KMS-11 (cell line): ENCODE measurements at regions not wholly inside any gene's neighbourhood (a gene's known extent, or its start where the extent isn't known, plus 50 kb on each side); places are given as distances from the start of the nearest gene placed in this dataset.

Experiments
- H2AFZ ChIP-seq: fragments of 200-600 bp; sonication (generic); 2 replicates; pipeline ENCODE4 v1.6.1; 2016; ENCODE audit warnings: antibody characterized with exemption, mixed run types, low read depth
- H3K27ac ChIP-seq: fragments of 200-600 bp; sonication (generic); 2 replicates; pipeline ENCODE4 v1.6.1; 2016; ENCODE audit warnings: mild to moderate bottlenecking, mixed run types
- H3K27me3 ChIP-seq: fragments of 200-600 bp; sonication (generic); 2 replicates; pipeline ENCODE4 v1.6.1; 2017; ENCODE audit warnings: mild to moderate bottlenecking, low read depth, mixed run types, moderate library complexity; ENCODE audit not compliant: insufficient read depth
- H3K36me3 ChIP-seq: fragments of 200-600 bp; sonication (generic); 2 replicates; pipeline ENCODE4 v1.6.1; 2017; ENCODE audit warnings: mild to moderate bottlenecking, mixed run types; ENCODE audit not compliant: insufficient read depth
- H3K4me1 ChIP-seq: fragments of 200-600 bp; sonication (generic); 2 replicates; pipeline ENCODE4 v1.6.1; 2016; ENCODE audit warnings: mild to moderate bottlenecking, low read depth, mixed run types; ENCODE audit not compliant: poor library complexity, severe bottlenecking
- H3K4me2 ChIP-seq: fragments of 200-600 bp; sonication (generic); 2 replicates; pipeline ENCODE4 v1.7.0; 2016; ENCODE audit warnings: mild to moderate bottlenecking, mixed run types
- H3K4me3 ChIP-seq: fragments of 200-600 bp; sonication (generic); IDR thresholded peaks from 2 replicates; pipeline ENCODE4 v1.6.1; 2017; ENCODE audit warnings: low read depth, low read length, mixed read lengths; ENCODE audit not compliant: insufficient read depth
- H3K79me2 ChIP-seq: fragments of 200-600 bp; sonication (generic); 2 replicates; pipeline ENCODE4 v1.6.1; 2016; ENCODE audit warnings: low read depth, mixed run types; ENCODE audit not compliant: insufficient read depth
- H3K9ac ChIP-seq: fragments of 200-600 bp; sonication (generic); 2 replicates; pipeline ENCODE4 v1.6.1; 2016; ENCODE audit warnings: mild to moderate bottlenecking, mixed run types
- H4K20me1 ChIP-seq: fragments of 200-600 bp; sonication (generic); 2 replicates; pipeline ENCODE4 v1.6.1; 2016; ENCODE audit warnings: mild to moderate bottlenecking, mixed run types; ENCODE audit not compliant: insufficient read depth
- TF ChIP-seq, protein P1 (sequence below): fragments of 200-600 bp; sonication (generic); conservative IDR thresholded peaks from 2 replicates; pipeline ENCODE4 v1.6.1; 2017; ENCODE audit warnings: low read depth, mild to moderate bottlenecking, antibody characterized with exemption, low read length, moderate library complexity, mixed read lengths

- H3K4me3 ChIP-seq, result no peak overlapping the region
- no peaks in the 10 kb centered on the region for H3K36me3 ChIP-seq
- no peaks in the 10 kb centered on the region for H3K27me3 ChIP-seq
- TF ChIP-seq, protein P1, sequence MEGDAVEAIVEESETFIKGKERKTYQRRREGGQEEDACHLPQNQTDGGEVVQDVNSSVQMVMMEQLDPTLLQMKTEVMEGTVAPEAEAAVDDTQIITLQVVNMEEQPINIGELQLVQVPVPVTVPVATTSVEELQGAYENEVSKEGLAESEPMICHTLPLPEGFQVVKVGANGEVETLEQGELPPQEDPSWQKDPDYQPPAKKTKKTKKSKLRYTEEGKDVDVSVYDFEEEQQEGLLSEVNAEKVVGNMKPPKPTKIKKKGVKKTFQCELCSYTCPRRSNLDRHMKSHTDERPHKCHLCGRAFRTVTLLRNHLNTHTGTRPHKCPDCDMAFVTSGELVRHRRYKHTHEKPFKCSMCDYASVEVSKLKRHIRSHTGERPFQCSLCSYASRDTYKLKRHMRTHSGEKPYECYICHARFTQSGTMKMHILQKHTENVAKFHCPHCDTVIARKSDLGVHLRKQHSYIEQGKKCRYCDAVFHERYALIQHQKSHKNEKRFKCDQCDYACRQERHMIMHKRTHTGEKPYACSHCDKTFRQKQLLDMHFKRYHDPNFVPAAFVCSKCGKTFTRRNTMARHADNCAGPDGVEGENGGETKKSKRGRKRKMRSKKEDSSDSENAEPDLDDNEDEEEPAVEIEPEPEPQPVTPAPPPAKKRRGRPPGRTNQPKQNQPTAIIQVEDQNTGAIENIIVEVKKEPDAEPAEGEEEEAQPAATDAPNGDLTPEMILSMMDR, result peak; percentile 62
- no peaks in the 10 kb centered on the region for H4K20me1 ChIP-seq
- H3K27ac ChIP-seq, result no peak overlapping the region
- no peak overlapping the region for H2AFZ ChIP-seq
- H3K79me2 ChIP-seq, result no peaks in the 10 kb centered on the region
- H3K4me2 ChIP-seq, result no peak overlapping the region
- H3K9ac ChIP-seq, result no peak overlapping the region
- no peaks in the 10 kb centered on the region for H3K4me1 ChIP-seq
These were observed 99.3 kb upstream of the ARMCX2 start for GRCh38 chrX:101759000-101759399.

DNA sequence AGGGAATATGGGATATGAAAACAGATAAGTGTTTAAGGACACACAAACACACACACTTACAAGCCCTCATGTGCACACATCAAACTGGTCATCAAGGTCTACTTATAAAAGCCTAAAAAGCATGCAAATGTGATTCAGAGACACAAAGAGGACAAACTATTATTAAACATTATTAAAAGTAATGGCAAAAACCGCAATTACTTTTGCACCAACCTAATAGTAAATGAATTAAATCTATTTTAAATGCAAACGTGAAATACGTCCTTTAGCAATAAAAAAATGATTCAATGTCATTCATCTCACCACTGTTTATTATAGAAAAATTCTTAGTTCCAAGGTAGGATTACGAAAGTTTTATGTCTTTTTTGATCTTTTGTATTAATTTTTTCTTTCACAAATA lies 91.1 kb upstream of the ARMCX2 start:
- Histone ChIP-seq H2AFZ (no peak overlapping the region), H3K4me3 (no peak overlapping the region), H3K36me3 (no peaks in the 10 kb centered on the region), H3K9ac (no peak overlapping the region), H4K20me1 (no peaks in the 10 kb centered on the region), H3K27me3 (no peaks in the 10 kb centered on the region), H3K4me2 (no peak overlapping the region), H3K27ac (no peak overlapping the region), H3K79me2 (no peaks in the 10 kb centered on the region), H3K4me1 (no peaks in the 10 kb centered on the region)
- TF ChIP-seq, protein P1, result no peak

GRCh38 chrX:101749436-101749835 lies 89.8 kb upstream of the ARMCX2 start:
- Histone ChIP-seq H3K27ac (no peak overlapping the region), H3K9ac (no peak overlapping the region), H3K4me2 (no peak overlapping the region), H3K27me3 (no peaks in the 10 kb centered on the region), H3K4me3 (no peak overlapping the region), H2AFZ (no peak overlapping the region), H3K79me2 (no peaks in the 10 kb centered on the region), H3K4me1 (no peaks in the 10 kb centered on the region), H4K20me1 (no peaks in the 10 kb centered on the region), H3K36me3 (no peaks in the 10 kb centered on the region)
- TF ChIP-seq, protein P1, result no peak

GRCh38 chrX:101745046-101745445 lies 85.4 kb upstream of the ARMCX2 start:
- no peaks in the 10 kb centered on the region for H3K36me3 ChIP-seq
- TF ChIP-seq, protein P1, result no peak
- H2AFZ ChIP-seq, result no peak overlapping the region
- no peaks in the 10 kb centered on the region for H3K27me3 ChIP-seq
- H4K20me1 ChIP-seq, result no peaks in the 10 kb centered on the region
- H3K4me1 ChIP-seq, result no peaks in the 10 kb centered on the region
- H3K4me3 ChIP-seq, result no peak overlapping the region
- H3K9ac ChIP-seq, result no peak overlapping the region
- no peak overlapping the region for H3K27ac ChIP-seq
- no peaks in the 10 kb centered on the region for H3K79me2 ChIP-seq
- no peak overlapping the region for H3K4me2 ChIP-seq
